Heart left ventricle (tissue), 16 donors: ENCODE measurements at regions not wholly inside any gene's neighbourhood (a gene's known extent, or its start where the extent isn't known, plus 50 kb on each side); places are given as distances from the start of the nearest gene placed in this dataset.
"Not testable (repeated sequence)": the region's sequence is repeated elsewhere in the genome, so short reads cannot be mapped to it uniquely, and the experiment has no call there.

Source experiments
- ATAC-seq, 4 donors: fragments of 200-7000 bp; cut with Tn5 transposase; one replicate each; pipeline ENCODE4 v1.9.1; 2020 to 2022; ENCODE audit warnings: moderate library complexity in 4 of 4, mild to moderate bottlenecking in 3 of 4, moderate number of reproducible peaks in 1 of 4
- DNase-seq, 5 donors: peaks; one replicate each; pipeline ENCODE4 v3.0.0-alpha.2; 2020
- H3K27ac ChIP-seq, 12 donors: fragments of 200-600 bp; sonication (generic) in 4 of 12; one replicate each; pipeline versions ENCODE4 v1.5.0 to v1.8.0; 2016 to 2022; ENCODE audit warnings: mild to moderate bottlenecking in 2 of 12
- H3K27me3 ChIP-seq, 9 donors: fragments of 200-600 bp; sonication (generic) in 2 of 9; one replicate each; pipeline versions ENCODE4 v1.5.1 to v1.8.0; 2016 to 2022; ENCODE audit warnings: mild to moderate bottlenecking in 3 of 9
- H3K36me3 ChIP-seq, 9 donors: fragments of 200-600 bp; sonication (generic) in 2 of 9; one replicate each; pipeline versions ENCODE4 v1.5.0 to v1.8.0; 2018 to 2022; ENCODE audit warnings: mild to moderate bottlenecking in 2 of 9
- H3K4me1 ChIP-seq, 12 donors: fragments of 200-600 bp; sonication (generic) in 4 of 12; one replicate each; pipeline versions ENCODE4 v1.5.0 to v1.8.0; 2016 to 2022; ENCODE audit warnings: mild to moderate bottlenecking in 3 of 12
- H3K4me3 ChIP-seq, 12 donors: fragments of 200-600 bp; sonication (generic) in 4 of 12; one replicate each; pipeline versions ENCODE4 v1.5.0 to v1.8.0; 2017 to 2022; ENCODE audit warnings: mild to moderate bottlenecking in 9 of 12, moderate library complexity in 4 of 12
- H3K9me3 ChIP-seq, 12 donors: fragments of 200-600 bp; sonication (generic) in 4 of 12; one replicate each; pipeline versions ENCODE4 v1.5.0 to v1.8.0; 2016 to 2022; ENCODE audit warnings: mild to moderate bottlenecking in 1 of 12
- POLR2A ChIP-seq, 2 donors: fragments of 450-650 bp; IDR thresholded peaks; one replicate each; pipeline ENCODE4 v1.6.1; 2017; ENCODE audit warnings: antibody characterized with exemption in 2 of 2, mild to moderate bottlenecking in 2 of 2, moderate library complexity in 2 of 2
- WGBS, 4 donors: extraction: QIAGEN DNeasy Blood & Tissue Kit in 2 of 4; methylation state at CpG; one replicate each; pipeline versions ENCODE4 v1.1.5 to v1.1.7; 2013 to 2018; 5-methylcytosine and 5-hydroxymethylcytosine counted together
- intact Hi-C, 10 donors: fragments of 100-400 bp; cut with DNase I; formaldehyde crosslinking; loops; one replicate each; pipeline versions ENCODE4 v1.11.1 to v1.14.2; 2022
- TF ChIP-seq, protein P1 (sequence below), 12 donors: fragments of 200-600 bp; sonication (generic) in 4 of 12; IDR thresholded peaks; one replicate each; pipeline versions ENCODE4 v1.5.0 to v1.8.0; 2018 to 2022; ENCODE audit warnings: antibody characterized with exemption in 12 of 12, mild to moderate bottlenecking in 5 of 12
- donor health status: ischemic (EF 13 %, LVEDD 7.1; RV severe dilation, severe dysfunction).
- donor health status: healthy with polysubstance abuse.
- donor health status: DM: no; HTN: yes; CAD: no.
- donor health status: DM: no; HTN: no; CAD: no.
- donor health status: ischemic (EF 25% LVEDD 6.9; RV normal size, moderate dysfunction).
- donor health status: ischemic (EF 25% LVEDD 5.7; RV mildly dilated, moderate dysfunction).
- donor health status: healthy.
- donor health status: DM: yes; HTN: yes; CAD: no.
- donor health status: ischemic (EF 35%, LVEDD 5.7; RV mildly dilated, moderate dysfunction).
- donor health status: nonischemic (EF 11% LVEDD 7.7; RV severe dilation, severe dysfunction).
- donor health status: DM: yes; HTN: yes; CAD: no.
- donor health status: PGD.
- donor health status: ischemic (EF 29% LVEDD 5.4; RV normal size, mild dysfunction).
- donor health status: nonischemic (EF 23%, LVEDD 6.1; RV moderate dilation, normal function).

GRCh38 chr12:5335069-5335468 lies 96.8 kb upstream of the NTF3 start:
- ATAC-seq (no peak), DNase-seq (no peak)
- no peak overlapping the region for H3K27ac ChIP-seq
- intact Hi-C loops: no loop called here
- H3K4me3 ChIP-seq: no peak overlapping the region
- no peaks in the 10 kb centered on the region for H3K27me3 ChIP-seq
- H3K36me3 ChIP-seq: no peaks in the 10 kb centered on the region
- H3K4me1 ChIP-seq: peaks cover 0 to 7% (median 0%) of the 10 kb centered on the region in 12 donors
- no peak for TF ChIP-seq POLR2A (IDR thresholded peaks at IDR 0.05)
- TF ChIP-seq, protein P1, sequence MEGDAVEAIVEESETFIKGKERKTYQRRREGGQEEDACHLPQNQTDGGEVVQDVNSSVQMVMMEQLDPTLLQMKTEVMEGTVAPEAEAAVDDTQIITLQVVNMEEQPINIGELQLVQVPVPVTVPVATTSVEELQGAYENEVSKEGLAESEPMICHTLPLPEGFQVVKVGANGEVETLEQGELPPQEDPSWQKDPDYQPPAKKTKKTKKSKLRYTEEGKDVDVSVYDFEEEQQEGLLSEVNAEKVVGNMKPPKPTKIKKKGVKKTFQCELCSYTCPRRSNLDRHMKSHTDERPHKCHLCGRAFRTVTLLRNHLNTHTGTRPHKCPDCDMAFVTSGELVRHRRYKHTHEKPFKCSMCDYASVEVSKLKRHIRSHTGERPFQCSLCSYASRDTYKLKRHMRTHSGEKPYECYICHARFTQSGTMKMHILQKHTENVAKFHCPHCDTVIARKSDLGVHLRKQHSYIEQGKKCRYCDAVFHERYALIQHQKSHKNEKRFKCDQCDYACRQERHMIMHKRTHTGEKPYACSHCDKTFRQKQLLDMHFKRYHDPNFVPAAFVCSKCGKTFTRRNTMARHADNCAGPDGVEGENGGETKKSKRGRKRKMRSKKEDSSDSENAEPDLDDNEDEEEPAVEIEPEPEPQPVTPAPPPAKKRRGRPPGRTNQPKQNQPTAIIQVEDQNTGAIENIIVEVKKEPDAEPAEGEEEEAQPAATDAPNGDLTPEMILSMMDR (IDR thresholded peaks at IDR 0.05): no peak
- 79 to 94% (median 83%) methylated on average over 2 of the region's 2 CpGs for WGBS, 4 donors
- no peaks in the 10 kb centered on the region for H3K9me3 ChIP-seq

DNA sequence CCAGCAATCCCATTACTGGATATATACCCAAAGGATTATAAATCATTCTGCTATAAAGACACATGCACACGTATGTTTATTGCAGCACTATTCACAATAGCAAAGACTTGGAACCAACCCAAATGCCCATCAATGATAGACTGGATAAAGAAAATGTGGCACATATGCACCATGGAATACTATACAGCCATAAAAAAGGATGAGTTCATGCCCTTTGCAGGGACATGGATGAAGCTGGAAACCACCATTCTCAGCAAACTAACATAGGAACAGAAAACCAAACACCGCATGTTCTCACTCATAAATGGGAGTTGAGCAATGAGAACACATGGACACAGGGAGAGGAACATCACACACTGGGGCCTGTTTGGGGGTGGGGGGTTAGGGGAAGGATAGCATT lies 90.8 kb upstream of the NTF3 start:
- intact Hi-C loops: not testable (repeated sequence)

DNA sequence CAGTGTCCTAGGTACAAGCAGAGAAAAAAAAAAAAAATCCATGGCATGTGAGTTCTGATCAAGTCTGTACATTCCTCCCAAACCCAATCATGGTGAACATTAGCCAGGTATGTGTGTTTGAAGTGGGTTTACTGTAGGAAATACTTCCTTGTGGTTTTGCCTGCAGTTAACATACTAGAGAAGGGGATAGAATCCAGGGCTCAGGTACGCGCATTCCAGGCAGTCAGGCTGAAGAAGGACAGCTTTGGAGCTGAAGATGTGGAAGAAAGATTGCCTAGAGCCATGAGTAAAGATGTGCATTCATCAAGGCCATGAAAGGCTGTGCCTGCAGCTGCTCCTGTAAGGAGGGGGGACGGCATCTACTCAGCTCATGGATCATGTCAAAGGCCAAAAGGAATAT lies 88.2 kb upstream of the NTF3 start:
- ATAC-seq (no peak), DNase-seq (no peak)
- no peak overlapping the region for H3K27ac ChIP-seq
- no peak overlapping the region for H3K4me3 ChIP-seq
- 83 to 93% (median 88%) methylated on average over 3 of the region's 3 CpGs for WGBS, 4 donors
- no peaks in the 10 kb centered on the region for H3K4me1 ChIP-seq
- intact Hi-C loops: no loop called here
- no peaks in the 10 kb centered on the region for H3K36me3 ChIP-seq
- peaks cover 0 to 16% (median 0%) of the 10 kb centered on the region in 9 donors for H3K27me3 ChIP-seq
- H3K9me3 ChIP-seq: no peaks in the 10 kb centered on the region
- TF ChIP-seq, protein P1 (IDR thresholded peaks at IDR 0.05): no peak
- no peak for TF ChIP-seq POLR2A (IDR thresholded peaks at IDR 0.05)

More for the DNA sequence above, 90.8 kb upstream of the NTF3 start:
- not testable (repeated sequence) for H3K27ac ChIP-seq, H3K36me3 ChIP-seq, H3K27me3 ChIP-seq, DNase-seq, H3K9me3 ChIP-seq, ATAC-seq, H3K4me3 ChIP-seq, H3K4me1 ChIP-seq
- 48 to 93% (median 68%) methylated on average over 2 of the region's 2 CpGs for WGBS, 4 donors

DNA sequence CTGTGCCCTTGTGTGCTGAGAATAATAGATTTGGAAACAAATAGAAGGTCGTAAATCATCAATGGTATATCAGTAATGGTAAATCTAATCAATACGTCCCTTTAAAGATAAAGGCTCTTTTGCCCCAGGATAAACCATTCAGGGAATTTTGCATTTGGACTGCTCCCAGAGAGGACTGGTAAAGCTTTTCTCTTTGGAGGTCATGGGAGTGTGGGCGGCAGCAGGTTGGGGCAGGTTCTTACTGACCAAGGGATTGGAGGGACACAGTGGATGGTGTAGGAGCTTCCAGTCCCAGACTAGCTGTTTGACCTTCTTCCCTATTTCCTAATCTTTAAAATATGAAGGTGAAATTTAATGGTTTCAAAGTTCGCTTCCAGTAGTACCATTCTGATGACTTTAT lies 87.8 kb upstream of the NTF3 start:
- peaks cover 0 to 16% (median 0%) of the 10 kb centered on the region in 9 donors for H3K27me3 ChIP-seq
- no peak overlapping the region for H3K4me3 ChIP-seq
- no peak overlapping the region for H3K27ac ChIP-seq
- WGBS, 4 donors: 65 to 87% (median 77%) methylated on average over 3 to 4 of the region's 4 CpGs
- TF ChIP-seq, protein P1 (IDR thresholded peaks at IDR 0.05): no peak
- TF ChIP-seq POLR2A (IDR thresholded peaks at IDR 0.05): no peak
- no peaks in the 10 kb centered on the region for H3K36me3 ChIP-seq
- no peaks in the 10 kb centered on the region for H3K4me1 ChIP-seq
- DNase-seq: no peak
- no peak for ATAC-seq
- H3K9me3 ChIP-seq: no peaks in the 10 kb centered on the region
- intact Hi-C loops: no loop called here

DNA sequence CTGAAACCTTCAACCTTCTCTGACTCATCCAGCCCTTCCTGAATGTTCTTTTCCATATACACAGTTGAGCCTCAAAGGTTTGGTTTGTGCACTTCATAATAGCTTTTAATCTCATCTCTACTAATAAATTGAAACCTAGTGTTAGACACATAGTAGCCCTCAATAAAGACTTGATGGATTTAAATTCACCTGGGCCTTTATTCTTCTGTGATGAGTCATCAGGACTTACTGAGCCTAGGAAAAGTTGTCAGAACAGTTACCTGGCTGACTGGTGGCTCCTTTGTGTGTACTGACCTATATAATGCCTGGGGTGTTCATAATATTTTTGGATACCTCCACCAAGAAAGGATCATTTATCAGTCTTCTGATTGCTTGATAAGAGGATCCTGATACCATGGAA lies 86.4 kb upstream of the NTF3 start:
- H3K4me1 ChIP-seq: no peaks in the 10 kb centered on the region
- DNase-seq (no peak), ATAC-seq (no peak)
- intact Hi-C loops: no loop called here
- H3K9me3 ChIP-seq: no peaks in the 10 kb centered on the region
- no peak overlapping the region for H3K4me3 ChIP-seq
- peaks cover 0 to 16% (median 0%) of the 10 kb centered on the region in 9 donors for H3K27me3 ChIP-seq
- TF ChIP-seq, protein P1 (IDR thresholded peaks at IDR 0.05): no peak
- no peak for TF ChIP-seq POLR2A (IDR thresholded peaks at IDR 0.05)
- no peak overlapping the region for H3K27ac ChIP-seq
- no peaks in the 10 kb centered on the region for H3K36me3 ChIP-seq
